HG03460 (cell line): ENCODE measurements at regions not wholly inside any gene's neighbourhood (a gene's known extent, or its start where the extent isn't known, plus 50 kb on each side); places are given as distances from the start of the nearest gene placed in this dataset.

Source experiments
- ATAC-seq: cut with Tn5 transposase; IDR thresholded peaks from one replicate; pipeline ENCODE4 v1.9.1; 2021; ENCODE audit not compliant: unreplicated experiment

DNA sequence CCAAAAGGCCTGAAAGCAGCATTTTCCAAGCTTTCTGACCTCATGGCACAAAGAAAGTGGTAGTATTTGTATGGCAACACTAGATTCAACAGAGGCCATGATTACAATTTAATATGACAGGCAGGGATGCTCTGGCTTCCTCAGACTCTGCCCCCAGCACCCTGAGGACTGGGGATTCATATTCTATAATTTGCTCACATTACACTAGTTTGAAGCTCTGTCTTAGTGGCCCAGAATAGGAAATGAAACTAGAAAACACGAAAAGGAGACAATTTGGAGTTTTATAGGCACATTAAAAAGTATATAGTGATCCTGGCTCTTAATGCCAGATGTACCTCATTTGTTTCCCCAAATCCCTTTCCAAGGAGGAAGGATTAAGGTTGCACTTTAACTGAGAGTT is 173.0 kb upstream of the STK17B start:
- no peak for ATAC-seq

DNA sequence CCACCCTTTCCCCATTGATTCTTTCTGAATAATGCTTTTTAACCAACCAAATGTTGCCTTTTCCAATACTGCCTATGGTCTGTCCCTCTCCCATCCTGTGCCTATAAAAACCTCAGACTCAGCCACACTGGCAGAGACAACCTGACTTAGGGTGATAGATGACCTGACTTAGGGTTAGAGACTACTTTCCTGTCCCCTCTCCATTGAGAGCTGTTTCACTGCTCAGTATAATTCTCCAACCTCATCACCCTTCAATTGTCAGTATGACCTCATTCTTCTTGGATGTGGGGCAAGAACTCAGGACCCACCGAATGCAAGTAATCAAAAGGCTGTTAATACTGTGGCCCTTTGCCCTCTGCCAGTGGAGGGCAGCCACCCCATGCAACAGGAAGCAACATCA is 182.3 kb upstream of the STK17B start:
- ATAC-seq: no peak

DNA sequence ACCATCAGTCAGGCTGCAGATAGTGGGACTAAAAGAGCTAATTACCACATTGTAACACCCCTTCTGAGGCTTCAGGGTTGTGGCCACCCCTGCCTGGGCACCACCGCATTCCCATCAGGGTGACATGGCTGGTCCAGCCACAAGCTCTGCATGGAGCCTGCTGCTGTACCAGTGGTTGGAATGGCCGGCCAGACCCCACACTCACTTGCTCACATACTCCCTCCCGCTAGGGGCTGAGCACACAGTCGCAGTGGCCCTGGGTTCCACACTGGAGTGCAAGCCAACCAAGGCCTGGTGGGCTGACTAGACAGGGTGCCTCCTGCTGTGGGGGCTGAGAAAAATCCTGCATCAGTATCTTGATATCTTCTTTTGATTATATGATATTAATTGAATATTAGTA is 182.8 kb upstream of the STK17B start:
- no peak for ATAC-seq

DNA sequence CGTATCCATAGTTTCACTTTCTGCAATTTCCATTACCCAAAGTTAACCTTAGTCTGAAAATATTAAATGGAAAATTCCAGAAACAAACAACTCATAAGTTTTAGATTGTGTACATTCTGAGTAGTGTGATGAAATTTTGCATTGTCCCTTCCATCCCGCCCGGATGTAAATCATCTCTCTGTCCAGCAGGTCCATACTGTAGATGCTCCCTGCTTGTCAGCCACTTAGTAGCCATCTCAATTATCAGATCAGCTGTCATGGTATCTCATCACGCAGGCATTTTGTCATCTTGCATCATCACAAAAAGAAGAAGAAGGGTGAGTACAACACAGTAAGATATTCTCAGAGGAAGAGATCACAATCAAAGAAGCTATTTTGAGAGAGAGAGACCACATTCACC is 185.0 kb upstream of the STK17B start:
- no peak for ATAC-seq

DNA sequence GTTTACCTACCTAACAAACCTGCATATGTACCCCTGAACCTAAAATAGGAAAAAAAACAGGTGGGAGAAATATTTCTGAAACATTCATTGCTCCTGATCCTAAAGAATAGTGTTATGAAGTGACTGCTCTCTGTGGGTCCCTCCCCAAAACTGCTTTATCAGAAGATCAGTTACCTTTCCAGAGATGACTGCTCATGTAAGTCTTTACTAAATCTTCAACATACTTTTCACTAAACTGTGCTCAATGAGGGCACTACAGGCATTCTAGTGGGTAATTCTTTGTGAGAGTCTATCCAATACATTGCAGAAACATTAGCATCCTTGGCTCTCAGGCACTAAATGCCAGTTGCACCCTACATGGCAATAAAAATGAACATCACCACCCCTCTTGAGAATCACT is 189.3 kb upstream of the STK17B start:
- no peak for ATAC-seq

DNA sequence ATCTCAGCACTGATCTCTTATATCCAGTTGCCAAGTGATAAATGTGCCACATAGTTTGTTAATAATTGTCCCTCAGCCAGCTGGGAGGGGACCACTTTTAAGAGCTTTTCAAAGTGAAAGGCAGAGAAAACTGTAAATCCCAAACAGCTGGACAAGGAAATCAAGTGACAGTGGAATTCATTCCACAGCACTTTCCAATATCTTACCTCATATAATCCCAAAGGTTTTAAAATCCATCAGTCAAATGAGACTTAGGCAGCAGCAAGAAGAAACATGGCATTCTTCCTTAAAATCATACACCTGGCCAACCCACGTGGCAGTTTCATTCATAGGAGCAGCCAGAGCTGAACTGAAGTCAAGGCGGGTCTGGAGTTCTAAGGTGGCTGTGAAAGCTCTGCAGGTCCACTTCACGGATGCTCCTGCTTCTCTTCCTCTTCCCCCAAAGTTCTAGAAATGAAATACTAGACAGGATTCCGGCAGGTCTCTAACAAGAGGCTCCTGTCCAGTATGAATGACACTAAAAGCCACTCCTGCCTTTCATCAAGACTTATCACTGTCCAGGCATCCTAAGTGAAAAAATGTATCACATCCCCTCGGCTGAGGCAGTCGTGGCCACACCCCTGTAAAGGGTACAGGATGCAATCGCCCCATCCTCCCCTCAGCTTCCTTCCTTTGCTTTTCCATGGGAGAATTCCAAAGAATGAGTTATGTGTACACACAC is 190.4 kb upstream of the STK17B start:
- no peak for ATAC-seq

DNA sequence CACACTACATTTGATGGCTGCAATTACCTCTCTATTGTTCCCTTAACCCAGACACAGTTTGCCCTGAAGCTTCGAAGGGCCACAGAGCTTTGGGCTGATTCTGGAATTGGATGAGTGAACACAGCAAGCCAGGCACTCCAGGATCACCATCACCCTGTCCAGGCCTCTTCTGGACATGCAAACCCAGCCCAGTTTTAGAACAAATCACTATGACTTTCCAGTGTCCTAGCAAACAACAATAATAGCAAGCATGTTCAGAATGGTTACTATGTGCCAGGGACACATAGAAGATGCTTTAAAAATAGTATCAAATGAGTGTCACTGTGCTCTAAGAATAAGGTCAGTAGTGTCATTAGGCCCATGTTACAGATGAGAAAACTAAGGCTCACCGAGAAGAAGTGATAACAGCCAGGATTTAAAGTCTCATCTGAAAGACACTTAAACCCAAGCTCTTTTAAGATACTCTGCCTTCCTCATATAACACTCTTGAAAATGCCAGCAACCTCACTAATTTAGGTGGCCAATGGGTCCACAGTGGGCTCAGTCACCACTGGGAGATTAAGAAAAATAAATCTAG is 191.7 kb upstream of the STK17B start:
- no peak for ATAC-seq

DNA sequence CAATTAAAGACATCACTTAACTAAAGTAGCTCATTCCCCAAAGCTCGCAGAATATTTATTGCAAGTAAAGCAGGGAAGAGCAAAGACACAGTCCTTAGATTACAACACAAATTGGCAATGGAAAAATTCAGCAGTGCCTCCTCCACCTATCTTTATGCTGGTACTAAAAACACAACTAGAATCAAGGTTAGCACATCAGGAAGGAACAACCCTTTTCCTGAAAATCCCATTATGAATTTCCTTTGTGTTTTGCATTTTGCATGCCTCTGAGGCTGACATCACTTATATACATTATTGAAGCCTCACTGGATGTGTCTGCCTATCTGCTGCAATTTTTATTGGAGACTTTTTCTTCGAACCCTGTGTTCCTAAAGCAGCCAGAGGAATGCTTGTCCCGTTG is 193.8 kb upstream of the STK17B start:
- no peak for ATAC-seq

DNA sequence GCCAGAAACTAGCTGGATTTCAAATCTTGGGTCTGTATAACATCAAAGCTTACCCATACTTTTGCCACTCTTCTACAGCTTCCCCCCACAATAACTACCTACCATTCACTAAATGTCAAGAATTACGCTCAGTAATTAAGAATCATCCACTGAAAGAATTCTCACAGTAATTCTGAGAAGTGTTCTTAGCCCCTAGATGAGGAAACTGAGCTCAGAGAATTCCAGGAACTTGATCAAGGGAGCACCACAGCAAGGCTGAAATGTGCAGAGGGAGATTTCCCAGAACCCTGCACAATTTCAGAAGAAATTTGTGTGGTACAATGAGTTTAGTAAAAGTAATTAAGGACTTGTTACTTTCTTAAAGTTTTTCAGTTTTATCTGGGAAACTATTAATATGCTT is 194.5 kb upstream of the STK17B start:
- ATAC-seq: no peak

DNA sequence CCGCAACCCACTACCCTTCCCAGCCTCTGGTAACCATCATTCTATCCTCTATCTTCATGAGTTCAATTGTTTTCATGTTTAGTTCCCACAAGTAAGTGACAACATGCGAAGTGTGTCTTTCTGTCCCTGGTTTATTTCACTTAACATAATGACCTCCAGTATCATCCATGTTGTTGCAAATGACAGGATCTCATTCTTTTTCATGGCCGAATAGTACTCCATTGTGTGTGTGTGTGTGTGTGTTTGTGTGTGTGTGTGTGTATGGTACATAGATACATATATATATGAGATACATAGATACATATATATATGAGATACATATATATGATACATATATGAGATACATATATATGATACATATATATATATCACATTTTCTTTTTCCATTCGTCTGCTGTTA is 196.3 kb upstream of the STK17B start:
- ATAC-seq: no peak

DNA sequence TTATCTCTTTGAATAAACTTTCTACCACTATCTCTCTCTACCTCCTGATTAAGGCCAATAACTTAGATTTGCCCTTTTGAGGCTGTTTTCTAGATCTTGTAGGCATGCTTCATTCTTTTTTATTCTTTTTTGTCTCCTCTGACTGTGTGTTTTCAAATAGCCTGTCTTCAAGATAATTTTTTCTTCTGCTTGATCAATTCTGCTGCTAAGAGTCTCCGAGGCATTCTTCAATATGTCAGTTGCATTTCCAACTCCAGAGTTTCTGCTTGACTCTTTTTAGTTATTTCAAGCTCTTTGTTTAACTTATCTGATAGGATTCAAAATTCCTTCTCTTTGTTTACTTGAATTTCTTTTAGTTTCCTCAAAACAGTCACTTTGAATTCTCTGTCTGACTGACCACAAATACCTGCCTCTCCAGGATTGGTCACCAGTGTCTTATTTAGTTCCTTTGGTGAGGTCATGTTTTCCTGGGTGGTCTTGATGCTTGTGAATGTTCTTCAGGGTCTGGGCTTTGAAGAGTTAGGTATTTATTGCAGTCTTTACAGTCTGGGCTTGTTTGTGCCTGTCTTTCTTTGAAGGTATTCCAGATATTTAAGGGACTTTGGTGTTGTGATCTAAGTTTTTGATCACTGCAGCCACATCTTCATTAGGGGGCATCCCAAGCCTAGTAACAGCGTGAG is 197.3 kb upstream of the STK17B start:
- no peak for ATAC-seq

DNA sequence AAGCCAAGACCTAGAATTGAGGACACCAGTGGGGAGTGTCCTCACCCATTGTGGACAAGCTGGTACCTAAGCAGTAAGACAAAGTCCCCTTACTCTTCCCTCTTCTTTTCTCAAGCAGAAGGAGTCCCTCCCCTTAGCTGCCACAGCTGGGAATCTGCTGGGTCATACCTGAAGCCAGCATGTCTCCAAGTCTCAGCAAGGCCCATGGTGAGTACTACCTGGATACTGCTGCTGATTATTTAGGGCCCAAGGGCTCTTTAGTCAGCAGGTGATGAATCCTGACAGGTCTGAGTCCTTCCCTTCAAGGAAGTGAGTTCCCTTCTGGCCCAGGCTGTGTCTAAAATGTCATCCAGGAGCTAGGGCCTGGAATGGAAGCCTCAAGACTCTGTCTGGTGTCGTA is 198.6 kb upstream of the STK17B start:
- ATAC-seq: no peak

DNA sequence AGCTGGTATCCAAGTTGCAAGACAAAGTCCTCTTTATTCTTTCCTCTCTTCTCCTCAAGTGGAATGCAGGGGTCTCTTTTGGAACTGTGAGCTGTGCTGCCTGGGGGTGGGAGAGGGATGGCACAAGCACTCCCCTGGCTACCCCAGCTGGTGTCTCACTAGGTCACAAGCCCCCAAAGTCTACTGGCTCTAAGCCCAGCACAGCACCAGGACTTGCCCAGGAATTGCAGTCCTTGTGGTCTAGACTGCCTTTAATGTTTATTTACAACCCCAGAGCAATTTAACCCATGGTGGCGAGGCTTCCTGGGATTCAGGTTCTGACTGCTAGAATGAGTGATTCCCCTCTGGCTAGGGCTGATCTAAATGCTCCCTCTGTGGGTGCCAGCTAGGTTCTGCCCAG is 199.0 kb upstream of the STK17B start:
- ATAC-seq: no peak

DNA sequence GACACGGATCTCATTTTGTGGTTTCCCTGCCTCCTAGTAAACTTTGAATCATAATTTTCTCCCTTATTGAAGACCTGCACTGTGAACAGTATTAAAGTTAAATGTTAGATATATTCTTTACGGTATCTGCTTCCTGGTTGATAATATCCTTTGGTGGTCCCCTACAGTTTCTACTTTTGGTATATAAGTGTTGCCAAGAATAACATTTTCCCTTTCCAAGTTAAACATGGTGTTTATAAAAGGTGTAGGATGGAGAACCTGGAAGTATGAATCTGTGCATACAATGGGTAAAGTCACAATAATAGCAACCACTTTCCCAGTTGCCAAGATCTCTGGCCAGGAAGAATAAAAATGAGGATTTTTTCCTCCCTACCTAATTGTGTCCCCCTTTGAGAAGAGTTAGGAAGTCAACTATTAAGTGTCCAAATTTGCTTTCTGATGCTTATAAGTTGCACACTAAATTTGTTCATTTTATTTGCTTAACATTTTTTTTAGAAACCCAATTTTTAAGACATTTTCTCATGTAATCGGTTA is 201.0 kb upstream of the STK17B start:
- no peak for ATAC-seq

DNA sequence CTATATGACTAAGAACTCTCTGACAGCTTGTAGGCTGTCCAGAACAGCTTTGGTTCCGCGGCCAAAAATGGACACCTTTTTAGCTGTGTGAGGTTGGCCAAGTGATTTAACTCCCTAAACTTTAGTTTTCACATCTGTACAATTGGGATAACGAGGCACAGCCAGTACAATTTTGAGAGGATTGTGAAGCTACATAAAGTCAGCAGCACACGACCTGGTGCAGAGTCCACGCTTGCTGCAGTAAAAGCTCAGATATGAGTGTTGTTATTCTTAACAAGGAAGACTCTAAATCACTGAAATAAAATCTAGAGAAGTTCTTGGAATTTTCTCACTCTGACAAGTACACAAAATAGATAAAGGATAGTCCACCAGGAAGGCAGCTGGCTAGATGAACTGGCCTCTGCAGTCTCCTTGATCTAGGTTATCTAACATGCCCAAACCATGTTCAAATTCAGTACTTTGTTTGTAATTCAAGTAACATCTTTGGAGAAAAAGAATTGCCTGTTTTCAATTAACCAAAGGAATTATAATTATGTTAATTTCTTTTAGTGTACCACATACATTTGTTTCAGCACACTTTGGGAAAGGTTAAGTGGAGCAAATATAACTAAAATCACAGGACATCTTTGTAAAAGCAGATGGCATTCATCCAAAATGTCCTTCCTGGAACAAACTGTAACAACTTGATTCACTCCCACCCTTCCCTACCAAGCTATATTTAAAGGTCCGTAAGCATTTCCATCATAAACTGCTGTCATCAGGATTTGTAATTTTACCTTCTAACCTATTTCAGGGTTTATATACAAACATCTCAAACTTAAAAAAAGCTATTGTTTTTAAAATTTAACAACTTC is 201.7 kb upstream of the STK17B start:
- ATAC-seq: no peak

DNA sequence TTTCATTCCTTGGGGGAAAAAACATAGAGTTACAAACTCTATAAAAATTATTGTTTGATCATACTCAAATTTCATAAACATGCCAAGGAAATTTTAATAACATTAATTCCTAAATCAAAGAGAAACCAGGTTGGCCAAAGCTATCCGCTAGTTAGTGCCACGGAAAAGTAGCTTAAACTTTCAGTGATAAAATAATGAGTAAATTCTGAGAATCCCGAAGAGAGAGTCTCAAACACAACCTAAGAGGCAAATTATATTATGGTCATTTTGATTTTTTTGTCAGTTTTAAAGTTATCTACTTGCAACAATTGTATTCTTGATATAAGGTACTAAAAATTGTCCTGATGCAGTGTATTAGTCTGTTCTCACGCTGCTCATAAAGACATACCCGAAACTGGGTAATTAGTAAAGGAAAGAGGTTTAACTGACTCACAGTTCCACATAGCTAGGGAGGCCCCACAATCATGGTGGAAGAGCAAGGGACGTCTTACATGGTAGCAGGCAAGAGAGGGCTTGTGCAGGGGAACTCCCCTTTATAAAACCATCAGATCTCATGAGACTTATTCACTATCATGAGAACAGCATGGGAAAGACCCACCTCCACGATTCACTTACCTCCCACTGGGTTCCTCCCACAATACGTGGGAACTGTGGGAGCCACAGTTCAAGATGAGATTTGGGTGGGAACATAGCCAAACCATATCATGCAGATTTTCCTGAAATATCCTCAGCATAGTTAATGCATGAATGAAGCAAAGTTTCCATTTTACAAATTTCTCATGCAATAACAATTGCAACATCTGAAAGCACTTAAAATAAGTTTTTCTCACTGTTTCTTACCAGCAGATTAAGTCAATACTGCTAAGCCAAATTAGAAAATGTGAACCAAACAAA is 205.9 kb upstream of the STK17B start:
- peak; percentile 59 for ATAC-seq

DNA sequence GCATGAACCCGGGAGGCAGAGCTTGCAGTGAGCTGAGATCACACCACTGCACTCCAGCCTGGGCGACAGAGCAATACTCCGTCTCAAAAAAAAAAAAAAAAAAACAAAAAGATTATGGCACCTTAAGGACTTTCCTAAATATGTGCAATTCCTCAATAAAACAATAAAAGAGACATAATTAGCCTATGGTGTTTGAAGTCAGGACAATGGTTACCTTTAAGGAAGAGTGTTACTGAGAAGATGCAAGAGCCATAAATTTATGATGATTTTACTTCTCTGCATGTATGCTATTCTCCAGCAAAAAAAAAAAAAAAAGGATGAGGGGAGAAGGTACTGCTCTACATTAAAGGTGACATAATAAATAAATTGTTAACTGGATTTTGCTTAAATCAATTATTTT is 208.2 kb upstream of the STK17B start:
- no peak for ATAC-seq

DNA sequence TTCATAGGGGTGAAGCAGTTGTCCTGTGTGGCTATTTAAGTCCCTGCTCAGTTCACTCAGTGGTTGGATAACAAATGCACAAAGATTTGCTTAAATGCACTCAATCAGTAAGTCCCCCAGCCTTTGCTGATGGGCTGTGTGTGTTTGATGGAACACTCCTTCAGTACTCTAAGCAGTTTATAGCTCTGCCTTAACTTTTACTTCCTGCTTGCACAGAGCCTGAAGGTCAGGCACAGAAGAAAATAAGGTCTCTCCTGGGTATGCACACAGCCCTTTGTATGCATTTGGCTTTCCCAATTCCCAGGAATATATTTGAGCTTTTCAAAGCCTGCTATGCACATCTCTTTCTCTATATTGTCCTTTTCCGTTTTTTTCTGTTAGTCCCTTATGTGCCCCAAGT is 208.7 kb upstream of the STK17B start:
- ATAC-seq: no peak

DNA sequence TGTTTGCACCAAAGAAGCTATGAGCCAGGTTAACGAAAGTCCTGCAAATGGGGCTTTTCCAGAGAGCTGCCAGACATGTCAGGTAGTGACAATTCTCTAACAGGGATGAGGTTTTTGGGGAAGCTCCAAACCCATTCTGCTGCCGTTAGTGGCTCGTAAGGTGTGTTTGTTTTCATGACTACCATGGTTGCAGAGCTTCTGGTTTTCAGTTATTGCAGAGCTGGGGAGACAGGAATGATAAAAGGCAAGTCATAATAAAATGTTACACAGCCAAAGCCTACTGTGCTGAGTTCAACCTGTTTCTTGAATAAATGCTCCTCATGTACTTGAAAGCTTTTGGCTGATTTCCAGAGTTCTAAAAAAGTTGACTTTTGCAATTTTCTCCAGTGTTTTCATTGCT is 209.2 kb upstream of the STK17B start:
- no peak for ATAC-seq

DNA sequence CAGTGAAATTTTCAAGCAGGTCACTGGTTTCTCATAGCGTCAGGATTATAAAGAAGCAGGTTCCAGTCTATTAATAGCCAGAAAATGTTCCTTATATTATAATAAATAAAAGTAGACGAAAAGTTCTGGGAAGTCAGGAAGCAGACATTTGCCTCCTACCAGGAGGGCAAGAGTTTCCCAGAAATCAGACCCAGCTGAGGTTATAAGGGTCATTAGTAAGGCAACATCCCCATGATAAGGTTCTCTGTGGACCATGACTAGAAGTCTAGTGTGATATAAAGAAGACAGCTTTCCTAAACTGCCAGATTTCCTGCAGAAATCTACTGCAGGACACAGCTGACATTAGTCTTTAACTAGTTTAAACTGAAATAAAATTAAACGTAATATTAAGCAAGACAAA is 210.1 kb upstream of the STK17B start:
- ATAC-seq: no peak
